H9 (cell line): ENCODE measurements at regions not wholly inside any gene's neighbourhood (a gene's known extent, or its start where the extent isn't known, plus 50 kb on each side); places are given as distances from the start of the nearest gene placed in this dataset.

Source experiments
- DNase-seq: peaks from one replicate; pipeline ENCODE4 v3.0.0-alpha.2; 2017
- H2AFZ ChIP-seq: one replicate; pipeline ENCODE4 v1.6.1; 2013; ENCODE audit warnings: mild to moderate bottlenecking, low read length, control low read depth, moderate library complexity
- H2AK5ac ChIP-seq: 2 replicates; pipeline ENCODE4 v1.6.1; 2013; ENCODE audit warnings: low read length, control low read depth, mixed read lengths; ENCODE audit not compliant: insufficient read length
- H2BK120ac ChIP-seq: one replicate; pipeline ENCODE4 v1.6.1; 2013; ENCODE audit warnings: low read depth, mild to moderate bottlenecking, low read length, control low read depth, inconsistent platforms; ENCODE audit not compliant: poor library complexity, severe bottlenecking
- H2BK12ac ChIP-seq: 2 replicates; pipeline ENCODE4 v1.6.1; 2013; ENCODE audit warnings: low read length, control low read depth, mixed read lengths, low read depth; ENCODE audit not compliant: insufficient read length
- H2BK15ac ChIP-seq: 2 replicates; pipeline ENCODE4 v1.6.1; 2013; ENCODE audit warnings: low read depth, low read length, control low read depth
- H2BK20ac ChIP-seq: one replicate; pipeline ENCODE4 v1.6.1; 2013; ENCODE audit warnings: low read depth, mild to moderate bottlenecking, low read length, control low read depth, inconsistent platforms; ENCODE audit not compliant: poor library complexity, severe bottlenecking
- H2BK5ac ChIP-seq: 2 replicates; pipeline ENCODE4 v1.6.1; 2013; ENCODE audit warnings: low read length, control low read depth, mixed read lengths; ENCODE audit not compliant: insufficient read length
- H3K14ac ChIP-seq: 2 replicates; pipeline ENCODE4 v1.6.1; 2013; ENCODE audit warnings: low read length, control low read depth; ENCODE audit not compliant: insufficient read depth
- H3K18ac ChIP-seq: 2 replicates; pipeline ENCODE4 v1.6.1; 2013; ENCODE audit warnings: low read depth, mild to moderate bottlenecking, mixed read lengths, low read length, control low read depth; ENCODE audit not compliant: insufficient read length
- H3K23ac ChIP-seq: 2 replicates; pipeline ENCODE4 v1.6.1; 2013; ENCODE audit warnings: low read length, control low read depth, mixed read lengths, low read depth; ENCODE audit not compliant: insufficient read length
- H3K23me2 ChIP-seq: 2 replicates; pipeline ENCODE4 v1.6.1; 2013; ENCODE audit warnings: low read depth, mild to moderate bottlenecking, mixed read lengths, low read length, control low read depth; ENCODE audit not compliant: insufficient read length, poor library complexity, severe bottlenecking
- H3K27ac ChIP-seq: 2 replicates; pipeline ENCODE4 v1.5.1; 2013; ENCODE audit warnings: low read length, control low read depth, mixed read lengths, low read depth; ENCODE audit not compliant: insufficient read length
- H3K27me3 ChIP-seq: 2 replicates; pipeline ENCODE4 v1.6.1; 2013; ENCODE audit warnings: low read length, control low read depth, inconsistent platforms; ENCODE audit not compliant: insufficient read depth
- H3K4ac ChIP-seq: 2 replicates; pipeline ENCODE4 v1.6.1; 2013; ENCODE audit warnings: low read depth, mild to moderate bottlenecking, control low read depth, inconsistent platforms, low read length, moderate library complexity
- H3K4me1 ChIP-seq: 2 replicates; pipeline ENCODE4 v1.6.1; 2013; ENCODE audit warnings: low read length, control low read depth, inconsistent platforms; ENCODE audit not compliant: insufficient read depth
- H3K4me2 ChIP-seq: 2 replicates; pipeline ENCODE4 v1.6.1; 2013; ENCODE audit warnings: low read length, control low read depth, mixed read lengths; ENCODE audit not compliant: insufficient read length, insufficient read depth
- H3K56ac ChIP-seq: 2 replicates; pipeline ENCODE4 v1.6.1; 2013; ENCODE audit warnings: low read depth, mild to moderate bottlenecking, mixed read lengths, low read length, control low read depth; ENCODE audit not compliant: insufficient read length
- H3K79me1 ChIP-seq: 2 replicates; pipeline ENCODE4 v1.6.1; 2013; ENCODE audit warnings: low read depth, mild to moderate bottlenecking, moderate library complexity, low read length, control low read depth, inconsistent platforms; ENCODE audit not compliant: insufficient read depth, poor library complexity, severe bottlenecking
- H3K79me2 ChIP-seq: 2 replicates; pipeline ENCODE4 v1.6.1; 2013; ENCODE audit warnings: low read length, control low read depth, inconsistent platforms; ENCODE audit not compliant: insufficient read depth
- H3K9ac ChIP-seq: 2 replicates; pipeline ENCODE4 v1.6.1; 2013; ENCODE audit warnings: low read length, control low read depth, mixed read lengths; ENCODE audit not compliant: insufficient read length; ENCODE audit errors: extremely low read depth
- H3K9me3 ChIP-seq: one replicate; pipeline ENCODE4 v1.6.1; 2013; ENCODE audit warnings: low read depth, low read length, inconsistent platforms; ENCODE audit not compliant: control insufficient read depth
- H3T11ph ChIP-seq: one replicate; pipeline ENCODE4 v1.6.1; 2013; ENCODE audit warnings: mild to moderate bottlenecking, low read length, control low read depth, inconsistent platforms
- H4K20me1 ChIP-seq: one replicate; pipeline ENCODE4 v1.6.1; 2013; ENCODE audit not compliant: control insufficient read depth, insufficient read length, insufficient read depth
- H4K5ac ChIP-seq: 2 replicates; pipeline ENCODE4 v1.6.1; 2013; ENCODE audit warnings: low read depth, mild to moderate bottlenecking, mixed read lengths, low read length, control low read depth; ENCODE audit not compliant: insufficient read length
- H4K8ac ChIP-seq: replicated peaks from 2 replicates; pipeline ENCODE4 v1.6.1; 2013; ENCODE audit warnings: low read length, control low read depth, mixed read lengths, low read depth; ENCODE audit not compliant: insufficient read length
- H4K91ac ChIP-seq: 2 replicates; pipeline ENCODE4 v1.6.1; 2013; ENCODE audit warnings: low read depth, mild to moderate bottlenecking, moderate library complexity, mixed read lengths, low read length, control low read depth; ENCODE audit not compliant: insufficient read length
- H3K27ac Mint-ChIP-seq, 3 experiments: 2 replicates in 2 of 3; 3 replicates in 1 of 3; pipeline ENCODE4 v1.8.0; 2020 to 2021; ENCODE audit warnings: mixed read lengths in 3 of 3, mild to moderate bottlenecking in 1 of 3, moderate library complexity in 1 of 3
- H3K27me3 Mint-ChIP-seq: 2 replicates; pipeline ENCODE4 v1.8.0; 2021; ENCODE audit warnings: low read depth, mild to moderate bottlenecking, moderate library complexity, mixed read lengths
- H3K36me3 Mint-ChIP-seq, 3 experiments: 2 replicates in 2 of 3; 3 replicates in 1 of 3; pipeline ENCODE4 v1.8.0; 2020 to 2021; ENCODE audit warnings: low read depth in 3 of 3, mixed read lengths in 3 of 3; ENCODE audit not compliant: insufficient read depth in 1 of 3
- H3K4me1 Mint-ChIP-seq, 2 experiments: 2 replicates each; pipeline ENCODE4 v1.8.0; 2020; ENCODE audit warnings: mixed read lengths in 2 of 2
- H3K4me3 Mint-ChIP-seq, 2 experiments: 2 replicates in 1 of 2; 3 replicates in 1 of 2; pipeline ENCODE4 v1.8.0; 2020 to 2021; ENCODE audit warnings: mild to moderate bottlenecking in 2 of 2, mixed read lengths in 2 of 2, moderate library complexity in 1 of 2
- H3K9me3 Mint-ChIP-seq, 2 experiments: 2 replicates in 1 of 2; 3 replicates in 1 of 2; pipeline ENCODE4 v1.8.0; 2020; ENCODE audit warnings: mild to moderate bottlenecking in 2 of 2, mixed read lengths in 2 of 2, moderate library complexity in 1 of 2
- WGBS: extraction: QIAGEN DNeasy Blood & Tissue Kit; methylation state at CpG from one replicate; pipeline ENCODE4 v1.1.7; 2013; ENCODE audit warnings: missing lambda C conversion rate, low lambda C conversion rate, mixed read lengths; ENCODE audit not compliant: insufficient read length; ENCODE audit errors: extremely low coverage; 5-methylcytosine and 5-hydroxymethylcytosine counted together
- TF ChIP-seq, protein P1 (sequence below): fragments of 200-600 bp; sonication (generic); conservative IDR thresholded peaks from 3 replicates; pipeline ENCODE4 v1.8.0; 2021; ENCODE audit warnings: antibody characterized with exemption, mild to moderate bottlenecking

DNA sequence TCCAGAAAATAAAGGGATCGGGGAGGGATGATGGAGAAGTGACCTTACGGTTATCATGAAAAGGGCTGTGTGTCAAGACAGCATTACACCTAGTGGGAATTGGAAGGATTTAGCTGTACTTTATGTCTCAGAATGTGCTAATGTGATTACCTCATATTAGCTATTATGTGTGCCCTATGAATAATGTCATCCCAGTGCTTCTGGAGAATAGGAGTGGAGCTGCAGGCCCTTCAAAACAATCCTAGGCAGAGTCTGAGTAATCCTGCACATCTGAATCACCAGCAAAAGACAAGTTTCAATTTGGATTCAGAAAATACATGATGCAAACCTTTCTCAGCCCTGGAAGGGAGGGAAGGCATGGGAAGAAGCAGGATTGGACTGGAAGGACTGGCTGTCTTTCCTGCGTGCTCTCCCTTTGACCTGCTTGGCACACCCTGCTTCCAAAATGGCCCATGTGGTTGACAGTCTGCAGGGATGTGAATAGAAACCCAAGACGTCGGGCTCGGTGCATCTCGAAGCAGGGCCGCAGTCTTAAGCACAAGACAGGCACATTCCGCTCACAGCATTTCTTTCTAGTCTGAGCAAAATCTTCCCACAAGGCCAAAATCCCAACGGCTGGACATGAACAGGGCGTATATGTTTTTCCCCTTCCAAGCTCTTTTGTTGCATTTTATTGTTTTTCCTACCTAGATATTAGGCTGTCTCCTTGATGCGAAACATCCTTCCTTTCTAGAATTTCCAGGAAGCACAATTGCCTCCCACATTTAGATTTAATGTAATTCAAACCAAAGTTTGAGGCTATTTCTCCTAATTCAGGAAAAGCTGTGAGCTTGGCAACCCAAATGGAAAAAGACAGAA is 54.3 kb upstream of the TARBP1 start:
- no peaks in the 10 kb centered on the region for H3K79me2 ChIP-seq
- WGBS, result no CpG with 5 or more reads among the region's 12 CpGs

More for the DNA sequence above, 54.3 kb upstream of the TARBP1 start:
- Histone ChIP-seq H3K9ac (no peak overlapping the region), H3K4ac (no peak overlapping the region), H3K18ac (no peak overlapping the region), H2BK5ac (no peak overlapping the region), H3K56ac (no peak overlapping the region), H3K14ac (no peak overlapping the region), H2BK12ac (no peak overlapping the region), H3K9me3 (no peaks in the 10 kb centered on the region), H4K5ac (no peak overlapping the region), H3K79me1 (no peaks in the 10 kb centered on the region), H3K27ac (no peak overlapping the region), H3K4me1 (peaks cover 2% of the 10 kb centered on the region; the same call in 1 of the 2 replicates), H4K20me1 (no peaks in the 10 kb centered on the region), H4K8ac (no peak overlapping the region), H3K23me2 (no peaks in the 10 kb centered on the region), H2AFZ (no peak overlapping the region), H2AK5ac (no peak overlapping the region), H2BK120ac (no peak overlapping the region), H2BK15ac (no peak overlapping the region), H3T11ph (no peak overlapping the region), H2BK20ac (no peak overlapping the region), H3K27me3 (no peaks in the 10 kb centered on the region), H3K4me2 (no peak overlapping the region), H3K23ac (no peak overlapping the region), H4K91ac (no peak overlapping the region)
- TF ChIP-seq, protein P1, sequence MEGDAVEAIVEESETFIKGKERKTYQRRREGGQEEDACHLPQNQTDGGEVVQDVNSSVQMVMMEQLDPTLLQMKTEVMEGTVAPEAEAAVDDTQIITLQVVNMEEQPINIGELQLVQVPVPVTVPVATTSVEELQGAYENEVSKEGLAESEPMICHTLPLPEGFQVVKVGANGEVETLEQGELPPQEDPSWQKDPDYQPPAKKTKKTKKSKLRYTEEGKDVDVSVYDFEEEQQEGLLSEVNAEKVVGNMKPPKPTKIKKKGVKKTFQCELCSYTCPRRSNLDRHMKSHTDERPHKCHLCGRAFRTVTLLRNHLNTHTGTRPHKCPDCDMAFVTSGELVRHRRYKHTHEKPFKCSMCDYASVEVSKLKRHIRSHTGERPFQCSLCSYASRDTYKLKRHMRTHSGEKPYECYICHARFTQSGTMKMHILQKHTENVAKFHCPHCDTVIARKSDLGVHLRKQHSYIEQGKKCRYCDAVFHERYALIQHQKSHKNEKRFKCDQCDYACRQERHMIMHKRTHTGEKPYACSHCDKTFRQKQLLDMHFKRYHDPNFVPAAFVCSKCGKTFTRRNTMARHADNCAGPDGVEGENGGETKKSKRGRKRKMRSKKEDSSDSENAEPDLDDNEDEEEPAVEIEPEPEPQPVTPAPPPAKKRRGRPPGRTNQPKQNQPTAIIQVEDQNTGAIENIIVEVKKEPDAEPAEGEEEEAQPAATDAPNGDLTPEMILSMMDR, result no peak
- no peaks in the 10 kb centered on the region for H3K9me3 Mint-ChIP-seq
- peaks cover 16 to 38% of the 10 kb centered on the region in 2 experiments for H3K4me1 Mint-ChIP-seq
- no peaks in the 10 kb centered on the region for H3K27me3 Mint-ChIP-seq
- no peak for DNase-seq
- H3K4me3 Mint-ChIP-seq, result no peak overlapping the region
- H3K27ac Mint-ChIP-seq, result no peak overlapping the region
- H3K36me3 Mint-ChIP-seq, result no peaks in the 10 kb centered on the region
